LNCAP (cell line): ENCODE measurements at regions not wholly inside any gene's neighbourhood (a gene's known extent, or its start where the extent isn't known, plus 50 kb on each side); places are given as distances from the start of the nearest gene placed in this dataset.

Experiments
- TF ChIP-seq, protein P1 (sequence below): fragments of 450-650 bp; IDR thresholded peaks from 2 replicates; pipeline ENCODE4 v1.5.1; 2017; ENCODE audit warnings: mild to moderate bottlenecking

DNA sequence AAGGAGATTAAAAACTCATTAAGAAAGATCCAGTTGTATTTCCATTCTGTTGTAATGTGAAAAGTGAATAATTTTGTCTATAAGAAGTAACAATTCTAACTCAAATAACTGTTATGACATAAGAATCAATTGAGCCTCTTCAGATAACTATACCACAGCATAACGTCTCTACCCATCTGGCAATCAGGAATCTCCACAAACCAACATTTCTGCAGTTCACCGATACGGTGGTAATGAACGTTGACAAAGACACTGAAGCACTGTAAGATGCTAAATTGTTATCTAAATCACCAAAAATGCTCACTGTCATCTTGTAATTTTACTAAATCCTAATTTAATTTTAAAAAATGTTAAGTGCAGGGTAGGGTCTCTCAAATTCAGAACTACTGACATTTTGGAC is 130.9 kb upstream of the USP15 start:
- TF ChIP-seq, protein P1, sequence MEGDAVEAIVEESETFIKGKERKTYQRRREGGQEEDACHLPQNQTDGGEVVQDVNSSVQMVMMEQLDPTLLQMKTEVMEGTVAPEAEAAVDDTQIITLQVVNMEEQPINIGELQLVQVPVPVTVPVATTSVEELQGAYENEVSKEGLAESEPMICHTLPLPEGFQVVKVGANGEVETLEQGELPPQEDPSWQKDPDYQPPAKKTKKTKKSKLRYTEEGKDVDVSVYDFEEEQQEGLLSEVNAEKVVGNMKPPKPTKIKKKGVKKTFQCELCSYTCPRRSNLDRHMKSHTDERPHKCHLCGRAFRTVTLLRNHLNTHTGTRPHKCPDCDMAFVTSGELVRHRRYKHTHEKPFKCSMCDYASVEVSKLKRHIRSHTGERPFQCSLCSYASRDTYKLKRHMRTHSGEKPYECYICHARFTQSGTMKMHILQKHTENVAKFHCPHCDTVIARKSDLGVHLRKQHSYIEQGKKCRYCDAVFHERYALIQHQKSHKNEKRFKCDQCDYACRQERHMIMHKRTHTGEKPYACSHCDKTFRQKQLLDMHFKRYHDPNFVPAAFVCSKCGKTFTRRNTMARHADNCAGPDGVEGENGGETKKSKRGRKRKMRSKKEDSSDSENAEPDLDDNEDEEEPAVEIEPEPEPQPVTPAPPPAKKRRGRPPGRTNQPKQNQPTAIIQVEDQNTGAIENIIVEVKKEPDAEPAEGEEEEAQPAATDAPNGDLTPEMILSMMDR = no peak

DNA sequence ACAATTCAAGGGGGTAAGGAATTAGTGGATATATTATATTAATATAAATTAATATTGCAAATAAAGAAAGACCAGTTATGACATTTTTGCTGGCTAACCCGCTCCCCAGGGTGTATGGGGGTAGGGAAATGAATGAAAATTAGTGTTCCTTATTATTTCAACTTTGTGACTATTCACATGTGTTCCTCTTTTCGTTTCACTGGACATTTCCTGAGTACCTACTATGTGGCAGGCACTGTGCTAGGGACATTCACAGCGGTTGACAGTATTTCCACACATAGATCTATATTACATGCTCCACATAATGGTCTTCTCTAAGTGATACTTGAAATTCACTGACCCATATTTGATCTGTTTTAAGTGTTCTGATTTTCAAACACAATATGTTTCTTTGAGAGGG is 129.8 kb upstream of the USP15 start:
- TF ChIP-seq, protein P1 = no peak

DNA sequence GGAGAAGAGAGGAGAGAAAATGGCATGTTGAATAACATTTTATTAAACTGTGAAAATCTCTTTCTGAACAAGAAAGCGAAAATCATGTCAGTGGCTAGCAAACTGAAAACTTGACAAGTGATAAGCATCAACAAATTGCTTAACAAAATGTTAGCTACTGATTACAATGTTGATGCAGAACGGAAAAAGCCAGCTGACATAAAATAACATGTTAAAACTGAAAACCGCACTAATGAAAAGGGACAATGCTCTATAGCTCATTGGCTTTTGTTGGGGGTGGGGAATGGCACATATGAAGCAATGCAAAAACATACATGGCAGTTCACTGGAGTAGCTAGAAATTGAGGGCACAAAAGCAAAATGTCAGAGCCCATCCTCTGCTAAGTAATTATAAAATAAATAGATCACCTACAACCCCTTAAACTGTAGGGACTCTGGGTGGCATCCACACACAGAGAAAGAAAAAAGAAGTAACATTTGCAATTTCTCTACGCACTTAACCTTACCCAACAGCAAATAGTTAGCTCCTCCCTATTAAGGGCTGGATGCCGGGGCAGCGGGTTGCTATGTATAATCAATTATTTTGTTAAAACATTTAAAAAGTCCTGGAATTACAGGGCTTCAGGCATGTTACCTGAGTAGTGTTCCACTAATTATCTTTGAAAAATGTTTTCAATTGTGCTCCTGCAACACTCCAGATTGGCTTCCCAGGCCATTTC is 129.2 kb upstream of the USP15 start:
- TF ChIP-seq, protein P1 = no peak

DNA sequence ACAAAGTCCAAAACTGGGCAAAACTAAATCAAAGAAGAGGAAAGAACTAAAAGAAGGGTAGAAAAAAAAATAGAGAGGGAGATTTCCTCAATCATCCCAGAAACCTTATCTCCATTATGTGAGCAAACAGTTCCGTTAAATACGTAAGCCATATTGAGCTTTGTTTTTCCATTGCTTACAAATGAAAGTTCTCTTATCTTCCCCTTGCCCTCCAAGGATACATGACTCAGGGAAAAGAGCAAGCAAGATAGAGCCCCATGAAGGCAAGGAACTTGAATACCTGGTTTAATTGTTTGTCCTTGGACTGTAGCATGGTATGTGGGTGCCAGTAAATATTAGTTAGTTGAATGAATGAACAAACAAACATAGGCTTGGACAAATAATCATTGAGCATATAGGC is 126.8 kb upstream of the USP15 start:
- TF ChIP-seq, protein P1 = no peak

DNA sequence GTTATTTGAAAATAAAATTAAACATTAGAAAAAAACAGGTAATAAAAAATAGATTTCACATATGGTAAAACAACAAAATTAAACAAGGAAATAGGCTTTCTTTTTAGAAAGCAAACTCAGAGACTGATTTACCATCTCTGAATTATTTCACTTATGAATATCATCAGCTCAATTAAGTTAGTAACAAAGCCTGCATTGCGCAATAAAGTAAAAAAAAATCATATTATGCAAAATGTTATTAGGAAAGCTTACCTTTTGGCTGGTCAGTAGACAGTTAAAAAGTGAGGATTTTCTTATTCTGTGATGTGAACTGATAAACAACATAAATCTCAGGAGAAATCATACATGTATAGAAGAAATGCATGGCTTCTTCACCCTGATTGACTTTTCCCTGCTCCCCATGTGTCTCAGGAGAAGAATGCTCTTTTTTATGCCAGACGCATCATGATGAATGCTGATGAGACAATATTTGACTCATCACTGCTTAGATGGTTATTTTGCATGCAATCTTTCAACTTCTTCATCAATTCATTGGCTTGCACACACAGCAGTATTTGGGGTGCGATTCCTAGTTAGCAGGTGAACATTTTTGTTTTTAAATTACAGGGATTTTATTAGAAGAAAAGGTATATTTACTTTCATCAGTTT is 124.5 kb upstream of the USP15 start:
- TF ChIP-seq, protein P1 = no peak

DNA sequence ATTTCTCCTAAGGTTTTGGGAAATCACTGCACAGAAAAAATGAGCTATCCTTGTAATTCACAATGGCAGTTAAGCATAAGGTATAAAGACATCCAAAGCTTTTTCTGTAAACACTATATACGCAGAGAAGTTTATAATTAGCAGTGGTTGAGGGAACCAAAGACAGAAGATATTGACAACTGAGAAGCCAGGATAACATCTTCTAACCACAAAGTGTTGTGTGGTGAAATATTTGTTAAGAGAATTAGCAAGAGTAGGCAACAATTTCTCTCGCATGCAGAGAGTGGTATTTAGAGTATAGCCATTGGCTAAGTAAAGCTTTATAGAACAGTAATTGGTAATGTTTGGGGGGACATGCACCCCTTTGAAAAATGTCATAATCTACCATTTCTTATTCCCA is 123.7 kb upstream of the USP15 start:
- TF ChIP-seq, protein P1 = no peak

DNA sequence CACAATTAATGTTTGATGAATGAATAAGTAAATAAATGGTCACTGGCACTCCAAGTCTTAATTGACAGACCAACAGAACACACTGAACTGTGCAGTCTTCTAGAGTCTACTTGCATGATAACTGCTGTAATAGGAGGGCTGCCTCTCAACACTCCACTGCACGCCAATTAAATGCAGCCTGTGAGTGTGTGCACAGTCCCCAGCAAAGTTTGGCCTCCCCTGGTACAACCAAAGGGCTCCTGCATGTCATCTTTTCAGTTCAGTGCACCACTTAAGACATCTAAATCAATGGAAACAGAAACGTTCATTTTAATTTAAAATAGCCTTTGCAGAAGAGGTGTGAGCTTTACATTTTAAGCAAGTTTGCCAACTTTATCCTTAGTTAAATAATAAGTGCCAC is 121.7 kb upstream of the USP15 start:
- TF ChIP-seq, protein P1 = no peak
